HUES64 (cell line): ENCODE measurements at regions not wholly inside any gene's neighbourhood (a gene's known extent, or its start where the extent isn't known, plus 50 kb on each side); places are given as distances from the start of the nearest gene placed in this dataset.

Experiments
- H3K27ac ChIP-seq: 2 replicates; pipeline ENCODE4 v1.7.0; 2013; ENCODE audit warnings: low read depth, low read length, inconsistent platforms
- H3K27me3 ChIP-seq: 2 replicates; pipeline ENCODE4 v1.6.1; 2013; ENCODE audit warnings: mild to moderate bottlenecking, low read length; ENCODE audit not compliant: insufficient read depth
- H3K36me3 ChIP-seq: 2 replicates; pipeline ENCODE4 v1.6.1; 2013; ENCODE audit warnings: mild to moderate bottlenecking, low read length; ENCODE audit not compliant: insufficient read depth
- H3K4me1 ChIP-seq: 2 replicates; pipeline ENCODE4 v1.6.1; 2013; ENCODE audit warnings: mild to moderate bottlenecking, low read length, moderate library complexity; ENCODE audit not compliant: insufficient read depth
- H3K4me3 ChIP-seq: 2 replicates; pipeline ENCODE4 v1.5.1; 2013; ENCODE audit warnings: mild to moderate bottlenecking, low read length, moderate library complexity
- H3K9ac ChIP-seq: 2 replicates; pipeline ENCODE4 v1.6.1; 2013; ENCODE audit warnings: mild to moderate bottlenecking, low read depth, low read length
- H3K9me3 ChIP-seq: 2 replicates; pipeline ENCODE4 v1.6.1; 2013; ENCODE audit warnings: low read depth, low read length; ENCODE audit not compliant: insufficient read depth
- WGBS: fragments of 150-250, 120-280 bp; methylation state at CpG from one replicate; pipeline ENCODE4 v1.1.7; 2013; ENCODE audit warnings: missing lambda C conversion rate; 5-methylcytosine and 5-hydroxymethylcytosine counted together

GRCh38 chrX:145630806-145631435, 186.7 kb upstream of the SLITRK2 start:
- Histone ChIP-seq H3K9ac (no peak overlapping the region), H3K4me3 (no peak overlapping the region), H3K27ac (no peak overlapping the region), H3K27me3 (no peaks in the 10 kb centered on the region), H3K4me1 (no peaks in the 10 kb centered on the region), H3K9me3 (peaks cover 54% of the 10 kb centered on the region), H3K36me3 (no peaks in the 10 kb centered on the region)
- WGBS = 94% methylated on average over 40 of the region's 40 CpGs

DNA sequence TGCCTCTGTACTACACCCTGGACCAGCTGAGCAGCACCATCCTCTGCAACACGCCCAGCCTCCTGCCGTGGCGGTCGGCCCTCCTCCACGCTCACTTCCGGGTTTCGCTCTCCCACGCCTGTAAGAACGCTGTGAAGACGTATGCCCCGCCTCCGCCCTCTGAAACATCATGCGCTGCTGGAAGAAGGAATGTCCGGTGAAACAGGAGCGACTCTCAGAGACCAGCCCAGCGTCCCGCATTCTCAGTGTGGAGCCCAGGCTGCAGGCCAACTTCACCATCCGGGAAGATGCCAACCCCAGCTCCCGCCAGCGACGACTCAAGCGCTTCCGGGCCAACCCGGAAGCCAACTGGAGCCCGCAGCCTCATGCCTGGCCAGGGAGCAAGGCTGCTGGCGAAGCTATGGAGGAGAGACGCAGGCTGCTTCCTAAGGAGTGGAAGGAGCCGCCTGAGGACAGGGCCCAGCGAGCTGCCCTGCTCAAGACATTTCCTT, 186.1 kb upstream of the SLITRK2 start:
- WGBS = 94% methylated on average over 29 of the region's 29 CpGs

DNA sequence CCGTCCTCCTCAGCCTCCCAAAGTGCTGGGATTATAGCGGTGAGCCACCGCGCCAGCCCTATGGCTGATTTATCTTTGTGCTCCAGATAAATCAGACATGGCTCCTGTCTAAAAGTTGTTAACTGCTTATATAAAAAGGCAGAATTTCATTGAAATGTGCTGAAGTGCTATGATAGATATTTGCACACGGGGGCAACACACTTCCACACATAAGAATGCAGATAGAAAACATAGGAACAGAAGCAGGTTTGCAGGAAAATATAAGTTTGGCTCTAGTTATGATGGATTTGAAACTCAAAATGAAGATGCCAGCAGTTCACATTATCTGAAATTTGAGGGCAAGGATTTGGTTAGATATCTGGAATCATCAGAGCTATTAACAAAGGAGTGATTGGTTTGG, 163.1 kb upstream of the SLITRK2 start:
- Histone ChIP-seq H3K9ac (no peak overlapping the region), H3K36me3 (no peaks in the 10 kb centered on the region), H3K27me3 (no peaks in the 10 kb centered on the region), H3K27ac (no peak overlapping the region), H3K9me3 (peaks cover 61% of the 10 kb centered on the region), H3K4me1 (no peaks in the 10 kb centered on the region), H3K4me3 (no peak overlapping the region)
- 98% methylated on average over 4 of the region's 5 CpGs for WGBS

More for the DNA sequence above, 186.1 kb upstream of the SLITRK2 start:
- Histone ChIP-seq H3K27ac (no peak overlapping the region), H3K36me3 (no peaks in the 10 kb centered on the region), H3K9ac (no peak overlapping the region), H3K9me3 (peaks cover 53% of the 10 kb centered on the region), H3K4me1 (no peaks in the 10 kb centered on the region), H3K4me3 (no peak overlapping the region), H3K27me3 (no peaks in the 10 kb centered on the region)

- WGBS = 89% methylated on average over 4 of the region's 4 CpGs
- Histone ChIP-seq H3K36me3 (no peaks in the 10 kb centered on the region), H3K27me3 (no peaks in the 10 kb centered on the region), H3K9me3 (peaks cover 53% of the 10 kb centered on the region), H3K4me1 (no peaks in the 10 kb centered on the region), H3K9ac (no peak overlapping the region), H3K27ac (no peak overlapping the region), H3K4me3 (no peak overlapping the region)
These were observed 143.8 kb upstream of the SLITRK2 start for GRCh38 chrX:145673841-145674240.

DNA sequence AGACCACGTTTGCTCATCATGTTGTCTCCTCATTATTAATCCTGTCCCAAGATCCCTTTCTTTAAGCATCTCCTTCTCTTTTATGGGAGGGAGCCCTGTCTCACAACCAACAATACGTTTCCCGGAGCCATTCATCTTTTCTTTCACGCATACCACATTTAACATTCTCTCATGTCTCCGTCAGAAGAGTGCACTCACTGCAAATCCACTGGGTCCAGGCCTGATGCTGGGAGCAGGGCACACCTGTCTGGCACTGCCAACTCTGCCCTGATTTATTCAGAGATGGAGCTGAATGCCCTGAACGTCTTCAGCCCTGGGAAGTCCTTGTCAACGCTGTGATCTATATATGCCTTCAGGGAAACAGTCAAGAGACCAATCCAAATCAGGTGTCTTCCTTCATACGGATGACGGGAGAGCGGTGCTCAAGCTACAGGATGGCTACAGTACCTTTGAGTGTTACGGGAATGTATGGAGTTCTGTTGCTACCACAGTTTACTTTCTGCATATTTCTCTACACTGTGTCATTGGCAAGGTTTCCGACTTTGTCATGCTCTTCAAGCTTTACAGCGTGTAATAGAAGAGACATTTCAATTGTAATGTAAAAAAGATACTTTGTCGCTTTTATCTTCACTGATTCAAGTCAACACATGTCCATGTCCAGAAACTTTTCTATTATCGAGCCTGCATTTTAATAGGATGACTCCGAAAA, 140.4 kb upstream of the SLITRK2 start:
- WGBS = 80% methylated on average over 14 of the region's 16 CpGs
- Histone ChIP-seq H3K9ac (no peak overlapping the region), H3K27me3 (no peaks in the 10 kb centered on the region), H3K9me3 (peaks cover 59% of the 10 kb centered on the region), H3K36me3 (no peaks in the 10 kb centered on the region), H3K27ac (no peak overlapping the region), H3K4me3 (no peak overlapping the region), H3K4me1 (no peaks in the 10 kb centered on the region)

GRCh38 chrX:145682518-145683298, 134.9 kb upstream of the SLITRK2 start:
- no peak overlapping the region for H3K4me3 ChIP-seq
- 57% methylated on average over 9 of the region's 9 CpGs for WGBS

GRCh38 chrX:145687146-145687545, 130.5 kb upstream of the SLITRK2 start:
- no peaks in the 10 kb centered on the region for H3K4me1 ChIP-seq
- no peak overlapping the region for H3K4me3 ChIP-seq
- no peak overlapping the region for H3K9ac ChIP-seq
- H3K9me3 ChIP-seq = peaks cover 57% of the 10 kb centered on the region
- H3K36me3 ChIP-seq = no peaks in the 10 kb centered on the region
- H3K27ac ChIP-seq = no peak overlapping the region
- WGBS = 88% methylated on average over 4 of the region's 4 CpGs
- no peaks in the 10 kb centered on the region for H3K27me3 ChIP-seq

More at GRCh38 chrX:145682518-145683298, 134.9 kb upstream of the SLITRK2 start:
- Histone ChIP-seq H3K27ac (no peak overlapping the region), H3K9ac (no peak overlapping the region), H3K9me3 (peaks cover 65% of the 10 kb centered on the region), H3K36me3 (no peaks in the 10 kb centered on the region), H3K27me3 (no peaks in the 10 kb centered on the region), H3K4me1 (no peaks in the 10 kb centered on the region)

GRCh38 chrX:145687707-145688106, 129.9 kb upstream of the SLITRK2 start:
- Histone ChIP-seq H3K9ac (no peak overlapping the region), H3K4me3 (no peak overlapping the region), H3K36me3 (no peaks in the 10 kb centered on the region), H3K9me3 (peaks cover 60% of the 10 kb centered on the region), H3K27ac (no peak overlapping the region), H3K4me1 (no peaks in the 10 kb centered on the region), H3K27me3 (no peaks in the 10 kb centered on the region)
- WGBS = no CpG with 5 or more reads among the region's 1 CpG

GRCh38 chrX:145694048-145694447, 123.6 kb upstream of the SLITRK2 start:
- H3K4me3 ChIP-seq = no peak overlapping the region
- no peaks in the 10 kb centered on the region for H3K4me1 ChIP-seq
- H3K9me3 ChIP-seq = peaks cover 56% of the 10 kb centered on the region
- no peak overlapping the region for H3K27ac ChIP-seq
- no peaks in the 10 kb centered on the region for H3K27me3 ChIP-seq
- WGBS = 73% methylated on average over 3 of the region's 3 CpGs
- H3K36me3 ChIP-seq = no peaks in the 10 kb centered on the region
- no peak overlapping the region for H3K9ac ChIP-seq

DNA sequence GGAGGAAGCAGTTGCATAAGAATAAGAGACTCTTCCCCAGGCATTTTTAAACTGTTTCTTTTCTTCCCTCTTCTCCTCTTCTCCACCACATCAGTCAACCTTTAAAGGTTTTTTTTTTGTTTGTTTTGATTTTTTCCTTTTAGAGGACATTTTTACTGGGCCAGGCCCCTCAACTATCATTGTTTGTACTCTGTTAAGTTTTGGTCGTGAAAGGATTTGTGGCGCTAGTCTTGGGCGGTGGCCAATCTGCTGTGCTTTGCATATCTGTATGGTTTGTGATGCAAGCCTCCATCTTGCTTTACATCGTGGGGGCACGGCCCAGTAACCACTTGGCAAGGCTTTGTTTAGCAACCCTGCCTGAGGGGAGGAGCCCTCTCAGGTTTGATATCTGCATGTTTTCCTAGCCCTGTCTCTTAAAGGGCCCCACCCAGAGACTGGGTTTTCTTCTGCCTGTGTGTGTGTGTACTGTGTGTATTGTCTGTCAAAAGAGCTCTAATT, 101.9 kb upstream of the SLITRK2 start:
- Histone ChIP-seq H3K9ac (no peak overlapping the region), H3K36me3 (no peaks in the 10 kb centered on the region), H3K4me3 (no peak overlapping the region), H3K27ac (no peak overlapping the region), H3K4me1 (no peaks in the 10 kb centered on the region), H3K9me3 (peaks cover 60% of the 10 kb centered on the region), H3K27me3 (no peaks in the 10 kb centered on the region)
- WGBS = 91% methylated on average over 5 of the region's 5 CpGs

DNA sequence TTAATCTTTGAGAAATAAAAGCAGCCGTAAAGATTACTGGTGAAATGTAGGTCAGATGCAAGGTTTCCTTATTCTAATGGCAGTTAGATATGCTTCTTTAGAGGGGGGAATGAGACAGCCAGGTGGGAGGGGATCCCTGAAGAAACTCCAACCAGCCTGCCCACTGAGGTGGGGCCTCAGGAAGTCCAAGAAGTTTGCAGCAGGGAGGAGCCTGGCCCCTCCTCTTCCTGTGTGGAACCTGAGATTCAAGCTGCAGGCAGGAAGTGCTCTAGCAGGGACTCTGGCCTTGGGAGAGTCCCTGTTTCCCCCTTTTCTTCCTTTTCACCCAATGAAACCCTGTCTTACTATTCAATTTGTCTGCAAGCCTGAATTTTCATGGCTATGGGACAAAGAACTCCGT, 101.4 kb upstream of the SLITRK2 start:
- no peak overlapping the region for H3K9ac ChIP-seq
- no peak overlapping the region for H3K27ac ChIP-seq
- 100% methylated on average over 1 of the region's 2 CpGs for WGBS
- H3K4me3 ChIP-seq = no peak overlapping the region
- no peaks in the 10 kb centered on the region for H3K36me3 ChIP-seq
- H3K27me3 ChIP-seq = no peaks in the 10 kb centered on the region
- H3K9me3 ChIP-seq = peaks cover 54% of the 10 kb centered on the region
- no peaks in the 10 kb centered on the region for H3K4me1 ChIP-seq
